Smooth muscle cell (in vitro differentiated cells): ENCODE measurements at regions not wholly inside any gene's neighbourhood (a gene's known extent, or its start where the extent isn't known, plus 50 kb on each side); places are given as distances from the start of the nearest gene placed in this dataset.

ENCODE experiments used
- DNase-seq: peaks from one replicate; lab custom pipeline; 2025; ENCODE audit not compliant: unreplicated experiment; lab: John Stamatoyannopoulos, UW
- H2AFZ ChIP-seq: fragments of 200-600 bp; sonication (generic); 2 replicates; pipeline ENCODE4 v1.6.0; 2016; ENCODE audit warnings: antibody characterized with exemption, low read depth, mild to moderate bottlenecking
- H3F3A ChIP-seq: fragments of 200-600 bp; sonication (generic); 2 replicates; pipeline ENCODE4 v1.6.0; 2017; ENCODE audit warnings: antibody characterized with exemption, low read depth
- H3K27ac ChIP-seq: fragments of 200-600 bp; sonication (generic); 2 replicates; pipeline ENCODE4 v1.5.1; 2016; ENCODE audit warnings: low read depth, mild to moderate bottlenecking
- H3K27me3 ChIP-seq: fragments of 200-600 bp; sonication (generic); 2 replicates; pipeline ENCODE4 v1.6.1; 2016; ENCODE audit warnings: low read depth, mild to moderate bottlenecking
- H3K36me3 ChIP-seq: fragments of 200-600 bp; sonication (generic); 2 replicates; pipeline ENCODE4 v1.5.1; 2016; ENCODE audit warnings: low read depth
- H3K4me1 ChIP-seq: fragments of 200-600 bp; sonication (generic); 2 replicates; pipeline ENCODE4 v1.5.1; 2016; ENCODE audit warnings: low read depth
- H3K4me2 ChIP-seq: fragments of 200-600 bp; sonication (generic); 2 replicates; pipeline ENCODE4 v1.6.0; 2016; ENCODE audit warnings: mild to moderate bottlenecking
- H3K4me3 ChIP-seq: fragments of 200-600 bp; sonication (generic); 2 replicates; pipeline ENCODE4 v1.5.1; 2016; ENCODE audit warnings: mild to moderate bottlenecking
- H3K79me2 ChIP-seq: fragments of 200-600 bp; sonication (generic); 2 replicates; pipeline ENCODE4 v1.6.0; 2016; ENCODE audit warnings: low read depth, mild to moderate bottlenecking
- H3K9ac ChIP-seq: fragments of 200-600 bp; sonication (generic); 2 replicates; pipeline ENCODE4 v1.6.0; 2016; ENCODE audit warnings: low read depth
- H3K9me3 ChIP-seq: fragments of 200-600 bp; sonication (generic); replicated peaks from 2 replicates; pipeline ENCODE4 v1.5.1; 2016; ENCODE audit warnings: low read depth
- H4K20me1 ChIP-seq: fragments of 200-600 bp; sonication (generic); 2 replicates; pipeline ENCODE4 v1.6.0; 2016; ENCODE audit warnings: low read depth
- WGBS: methylation state at CpG from one replicate; pipeline ENCODE4 v1.1.7; 2016; ENCODE audit warnings: low lambda C conversion rate; 5-methylcytosine and 5-hydroxymethylcytosine counted together
- TF ChIP-seq, protein P1 (sequence below): fragments of 200-600 bp; sonication (generic); IDR thresholded peaks from 2 replicates; pipeline ENCODE4 v1.5.1; 2017; ENCODE audit warnings: borderline replicate concordance, mild to moderate bottlenecking, antibody characterized with exemption; ENCODE audit not compliant: insufficient read depth, poor library complexity, severe bottlenecking

- H3F3A ChIP-seq, result no peaks in the 10 kb centered on the region
- no peak overlapping the region for H3K27ac ChIP-seq
- H3K4me2 ChIP-seq, result no peak overlapping the region
- no peaks in the 10 kb centered on the region for H4K20me1 ChIP-seq
- no peak overlapping the region for H2AFZ ChIP-seq
- DNase-seq, result no peak
- H3K4me1 ChIP-seq, result no peaks in the 10 kb centered on the region
- H3K9me3 ChIP-seq, result no peaks in the 10 kb centered on the region
- TF ChIP-seq, protein P1, sequence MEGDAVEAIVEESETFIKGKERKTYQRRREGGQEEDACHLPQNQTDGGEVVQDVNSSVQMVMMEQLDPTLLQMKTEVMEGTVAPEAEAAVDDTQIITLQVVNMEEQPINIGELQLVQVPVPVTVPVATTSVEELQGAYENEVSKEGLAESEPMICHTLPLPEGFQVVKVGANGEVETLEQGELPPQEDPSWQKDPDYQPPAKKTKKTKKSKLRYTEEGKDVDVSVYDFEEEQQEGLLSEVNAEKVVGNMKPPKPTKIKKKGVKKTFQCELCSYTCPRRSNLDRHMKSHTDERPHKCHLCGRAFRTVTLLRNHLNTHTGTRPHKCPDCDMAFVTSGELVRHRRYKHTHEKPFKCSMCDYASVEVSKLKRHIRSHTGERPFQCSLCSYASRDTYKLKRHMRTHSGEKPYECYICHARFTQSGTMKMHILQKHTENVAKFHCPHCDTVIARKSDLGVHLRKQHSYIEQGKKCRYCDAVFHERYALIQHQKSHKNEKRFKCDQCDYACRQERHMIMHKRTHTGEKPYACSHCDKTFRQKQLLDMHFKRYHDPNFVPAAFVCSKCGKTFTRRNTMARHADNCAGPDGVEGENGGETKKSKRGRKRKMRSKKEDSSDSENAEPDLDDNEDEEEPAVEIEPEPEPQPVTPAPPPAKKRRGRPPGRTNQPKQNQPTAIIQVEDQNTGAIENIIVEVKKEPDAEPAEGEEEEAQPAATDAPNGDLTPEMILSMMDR, result no peak
- no peaks in the 10 kb centered on the region for H3K79me2 ChIP-seq
- H3K9ac ChIP-seq, result no peak overlapping the region
- H3K27me3 ChIP-seq, result no peaks in the 10 kb centered on the region
- no peaks in the 10 kb centered on the region for H3K36me3 ChIP-seq
- no peak overlapping the region for H3K4me3 ChIP-seq
- WGBS, result 92% methylated on average over 2 of the region's 2 CpGs
Measured at GRCh38 chr5:82376307-82376706, 98.2 kb upstream of the RPS23 start.

DNA sequence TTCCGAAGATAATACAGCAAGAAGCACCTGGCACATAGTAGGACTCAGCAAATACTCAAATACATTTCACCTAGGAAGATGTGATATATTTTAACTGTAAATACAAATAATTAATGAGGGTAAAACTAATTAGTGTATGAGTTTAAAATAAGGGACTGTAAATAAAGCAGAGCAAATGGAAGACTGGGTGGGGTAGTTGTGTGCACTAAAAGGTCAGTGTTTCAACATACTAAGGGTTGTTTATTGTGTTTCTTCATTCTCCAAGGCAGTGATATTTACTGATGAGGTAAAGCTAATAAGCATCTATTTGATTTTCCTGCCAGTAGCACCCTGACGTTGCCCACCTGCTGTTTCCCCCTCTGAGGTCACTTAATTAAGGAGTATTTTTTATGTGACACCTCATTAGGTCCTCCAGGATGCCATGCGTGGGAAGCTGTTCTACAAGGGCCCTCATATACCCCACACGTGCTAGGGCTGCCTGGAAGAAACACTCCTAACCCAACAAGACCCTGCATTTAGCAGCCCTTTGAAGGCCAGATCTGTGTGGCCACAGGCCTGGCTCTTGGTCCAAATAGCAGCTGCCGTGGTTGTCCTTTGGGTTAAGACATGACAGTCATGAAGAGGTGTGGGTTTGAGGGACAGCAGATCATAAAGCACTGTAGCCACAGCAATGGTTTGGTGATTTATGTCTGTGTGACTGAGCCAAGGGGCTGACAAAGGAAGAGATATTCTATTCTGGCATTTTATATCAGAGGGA is 97.5 kb upstream of the RPS23 start:
- Histone ChIP-seq H3K4me1 (no peaks in the 10 kb centered on the region), H3K27ac (no peak overlapping the region), H3F3A (no peaks in the 10 kb centered on the region), H3K36me3 (no peaks in the 10 kb centered on the region), H3K79me2 (no peaks in the 10 kb centered on the region), H3K9me3 (no peaks in the 10 kb centered on the region), H3K4me2 (no peak overlapping the region), H3K27me3 (no peaks in the 10 kb centered on the region), H4K20me1 (no peaks in the 10 kb centered on the region), H3K9ac (no peak overlapping the region), H2AFZ (no peak overlapping the region), H3K4me3 (no peak overlapping the region)
- WGBS, result 72% methylated on average over 5 of the region's 5 CpGs
- no peak for DNase-seq
- TF ChIP-seq, protein P1, result no peak

DNA sequence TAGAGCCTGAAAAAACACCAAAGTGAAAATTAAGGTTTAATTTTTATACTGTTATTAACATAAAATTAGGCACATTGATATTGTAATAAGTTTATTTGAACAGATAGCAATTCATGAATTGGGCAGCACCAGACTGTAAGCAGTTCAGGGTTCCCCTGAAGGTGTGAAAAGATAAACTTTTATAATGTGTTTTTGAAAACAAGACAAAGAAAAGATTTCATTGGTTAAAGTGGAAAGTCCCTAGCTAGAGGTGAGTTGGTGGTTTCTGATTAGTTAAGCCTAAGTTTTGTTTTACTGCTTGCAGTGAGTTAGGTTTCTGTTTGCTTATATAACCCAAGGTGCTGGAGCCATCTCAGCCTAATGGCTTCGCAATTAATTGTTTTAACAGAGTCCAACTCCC is 96.5 kb upstream of the RPS23 start:
- DNase-seq, result no peak
- H3K4me3 ChIP-seq, result no peak overlapping the region
- no peaks in the 10 kb centered on the region for H3K79me2 ChIP-seq
- no peaks in the 10 kb centered on the region for H3K9me3 ChIP-seq
- no peak overlapping the region for H3K27ac ChIP-seq
- H4K20me1 ChIP-seq, result no peaks in the 10 kb centered on the region
- H3K9ac ChIP-seq, result no peak overlapping the region
- H3K4me1 ChIP-seq, result no peaks in the 10 kb centered on the region
- 100% methylated on average over 1 of the region's 1 CpG for WGBS
- H3K36me3 ChIP-seq, result no peaks in the 10 kb centered on the region
- TF ChIP-seq, protein P1, result no peak
- H2AFZ ChIP-seq, result no peak overlapping the region
- no peaks in the 10 kb centered on the region for H3F3A ChIP-seq
- H3K27me3 ChIP-seq, result no peaks in the 10 kb centered on the region
- H3K4me2 ChIP-seq, result no peak overlapping the region

DNA sequence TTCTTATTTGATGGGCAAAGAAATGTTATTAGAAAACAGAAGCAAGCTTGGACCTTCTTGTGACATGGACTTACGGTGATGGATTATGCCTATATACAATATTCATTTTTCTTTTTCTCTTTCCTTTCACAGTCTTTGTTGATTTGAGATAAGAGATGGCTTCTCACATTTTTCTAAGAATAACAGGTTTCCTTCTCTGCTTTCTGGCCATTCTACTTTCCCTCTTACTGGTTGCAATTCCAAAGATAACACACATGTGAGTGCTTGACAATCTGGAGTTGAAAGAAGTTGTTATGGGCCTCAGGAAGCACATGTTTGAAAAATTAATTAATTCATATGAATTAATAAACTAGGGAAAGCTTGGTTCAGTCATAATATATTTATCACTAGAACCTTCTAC is 89.8 kb upstream of the RPS23 start:
- 100% methylated on average over 1 of the region's 1 CpG for WGBS
- TF ChIP-seq, protein P1, result no peak
- DNase-seq, result no peak
- H3K79me2 ChIP-seq, result peaks cover 3% of the 10 kb centered on the region
- H3K4me3 ChIP-seq, result no peak overlapping the region
- H3K9ac ChIP-seq, result no peak overlapping the region
- no peaks in the 10 kb centered on the region for H3K4me1 ChIP-seq
- H4K20me1 ChIP-seq, result no peaks in the 10 kb centered on the region
- H3K27ac ChIP-seq, result no peak overlapping the region
- no peak overlapping the region for H3K4me2 ChIP-seq
- no peaks in the 10 kb centered on the region for H3F3A ChIP-seq
- no peaks in the 10 kb centered on the region for H3K36me3 ChIP-seq
- no peaks in the 10 kb centered on the region for H3K27me3 ChIP-seq
- H3K9me3 ChIP-seq, result no peaks in the 10 kb centered on the region
- no peak overlapping the region for H2AFZ ChIP-seq
